ENCODE measurements at regions not wholly inside any gene's neighbourhood (a gene's known extent, or its start where the extent isn't known, plus 50 kb on each side); places are given as distances from the start of the nearest gene placed in this dataset.
A peak's percentile ranks its signal among the peaks of the same experiment; 100 is the strongest.

DNA sequence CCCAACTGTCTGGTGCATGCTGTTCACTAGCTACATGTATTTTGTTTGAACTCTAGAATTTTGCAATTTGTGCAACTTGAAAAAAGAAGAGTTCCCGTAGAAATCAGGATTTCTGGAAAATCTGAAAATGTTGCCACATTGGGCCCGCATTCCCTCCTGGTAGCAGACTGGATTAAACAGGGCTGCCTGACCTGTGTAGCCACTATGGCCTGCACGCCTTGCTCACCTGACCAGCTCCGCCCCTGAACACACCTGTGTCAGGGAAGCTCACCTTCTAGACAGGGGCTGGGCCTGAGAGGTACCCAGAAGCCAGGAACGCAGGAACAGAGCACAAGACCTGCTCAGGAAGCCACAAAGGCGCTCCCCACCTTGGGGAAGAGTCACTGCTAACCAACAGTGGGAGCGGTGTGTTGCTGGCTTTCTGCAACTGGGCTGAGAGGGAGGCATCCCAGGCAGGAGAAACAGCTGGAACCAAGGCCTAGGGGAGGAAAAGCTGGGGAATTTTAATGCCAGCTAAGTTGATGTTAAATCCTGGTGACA, 106.5 kb downstream of the UQCRFS1 start:
- Histone ChIP-seq H3K4me2 (ENCODE audit: low read length) (no peak overlapping the region), H2AK5ac (ENCODE audit: low read length) (no peak overlapping the region), H4K5ac (ENCODE audit: low read length) (no peak overlapping the region), H3K27ac (ENCODE audit: low read depth, low read length) (no peak overlapping the region), H3K18ac (ENCODE audit: low read length) (no peak overlapping the region), H3K36me3 (ENCODE audit: control insufficient read depth, insufficient read depth, low read length) (no peaks in the 10 kb centered on the region), H3K4me3 (ENCODE audit: low read length) (no peak overlapping the region), H3K4me1 (ENCODE audit: control insufficient read depth, low read depth, low read length) (no peaks in the 10 kb centered on the region), H2BK5ac (ENCODE audit: low read length) (no peak overlapping the region), H4K8ac (ENCODE audit: low read depth, low read length) (no peak overlapping the region), H3K79me1 (ENCODE audit: low read length) (no peaks in the 10 kb centered on the region), H3K23ac (ENCODE audit: low read length) (no peak overlapping the region), H2BK120ac (ENCODE audit: low read depth, low read length) (no peak overlapping the region), H2BK15ac (replicated peaks; ENCODE audit: low read depth) (no peak overlapping the region), H3K9ac (ENCODE audit: low read length) (no peak overlapping the region), H3K79me2 (ENCODE audit: control insufficient read depth, insufficient read depth, low read length) (no peaks in the 10 kb centered on the region), H3K27me3 (ENCODE audit: insufficient read depth, low read length, poor library complexity) (no peaks in the 10 kb centered on the region), H3K56ac (ENCODE audit: low read length) (no peak overlapping the region), H3K4ac (ENCODE audit: low read depth, low read length) (no peak overlapping the region)
- WGBS (ENCODE audit: extremely low coverage, insufficient coverage, low lambda C conversion rate) = no CpG with 5 or more reads among the region's 7 CpGs
- DNase-seq = no peak

DNA sequence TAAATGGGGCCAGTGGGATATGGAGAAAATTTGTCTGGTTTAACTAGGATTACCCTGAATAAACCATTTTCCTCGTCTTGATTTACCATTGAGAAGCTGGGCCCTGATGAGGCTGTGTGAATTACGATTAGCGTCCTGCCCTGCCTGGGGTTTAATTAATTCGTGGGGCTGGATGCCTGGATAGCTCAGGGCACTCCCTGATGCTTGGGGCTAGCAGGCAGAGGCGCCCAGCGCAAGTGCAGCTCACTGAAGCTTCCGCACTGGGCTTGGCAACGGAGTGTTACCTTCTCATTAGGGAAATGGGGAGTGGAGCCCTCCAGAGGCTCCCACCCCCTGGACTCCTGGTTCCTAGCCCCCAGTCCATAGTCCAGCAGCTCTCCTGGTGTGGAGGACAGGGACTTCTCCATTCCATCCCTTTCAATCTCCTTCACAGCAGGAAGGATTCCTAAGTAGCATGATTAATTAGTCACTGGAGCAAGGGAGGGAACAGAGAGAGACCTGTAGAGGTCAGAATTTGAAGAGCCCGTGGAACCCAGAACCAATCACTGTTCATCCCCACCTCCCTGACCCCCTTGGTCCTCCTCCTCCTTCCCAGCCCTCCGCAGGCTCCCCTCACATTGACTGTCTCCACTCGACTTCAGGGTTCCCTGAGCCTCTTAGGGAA, 107.2 kb downstream of the UQCRFS1 start:
- WGBS (ENCODE audit: extremely low coverage, insufficient coverage, low lambda C conversion rate) = no CpG with 5 or more reads among the region's 11 CpGs
- Histone ChIP-seq H3K79me1 (ENCODE audit: low read length) (no peaks in the 10 kb centered on the region), H3K27me3 (ENCODE audit: insufficient read depth, low read length, poor library complexity) (no peaks in the 10 kb centered on the region), H3K56ac (ENCODE audit: low read length) (no peak overlapping the region), H2BK5ac (ENCODE audit: low read length) (no peak overlapping the region), H3K4me3 (ENCODE audit: low read length) (no peak overlapping the region), H2BK15ac (replicated peaks; ENCODE audit: low read depth) (no peak overlapping the region), H3K79me2 (ENCODE audit: control insufficient read depth, insufficient read depth, low read length) (no peaks in the 10 kb centered on the region), H2BK120ac (ENCODE audit: low read depth, low read length) (no peak overlapping the region), H3K18ac (ENCODE audit: low read length) (no peak overlapping the region), H3K36me3 (ENCODE audit: control insufficient read depth, insufficient read depth, low read length) (no peaks in the 10 kb centered on the region), H3K4me1 (ENCODE audit: control insufficient read depth, low read depth, low read length) (no peaks in the 10 kb centered on the region), H3K4ac (ENCODE audit: low read depth, low read length) (no peak overlapping the region), H3K27ac (ENCODE audit: low read depth, low read length) (no peak overlapping the region), H4K5ac (ENCODE audit: low read length) (no peak overlapping the region), H2AK5ac (ENCODE audit: low read length) (no peak overlapping the region), H3K9ac (ENCODE audit: low read length) (no peak overlapping the region), H3K4me2 (ENCODE audit: low read length) (no peak overlapping the region), H4K8ac (ENCODE audit: low read depth, low read length) (no peak overlapping the region), H3K23ac (ENCODE audit: low read length) (no peak overlapping the region)
- DNase-seq = peak; percentile 21

DNA sequence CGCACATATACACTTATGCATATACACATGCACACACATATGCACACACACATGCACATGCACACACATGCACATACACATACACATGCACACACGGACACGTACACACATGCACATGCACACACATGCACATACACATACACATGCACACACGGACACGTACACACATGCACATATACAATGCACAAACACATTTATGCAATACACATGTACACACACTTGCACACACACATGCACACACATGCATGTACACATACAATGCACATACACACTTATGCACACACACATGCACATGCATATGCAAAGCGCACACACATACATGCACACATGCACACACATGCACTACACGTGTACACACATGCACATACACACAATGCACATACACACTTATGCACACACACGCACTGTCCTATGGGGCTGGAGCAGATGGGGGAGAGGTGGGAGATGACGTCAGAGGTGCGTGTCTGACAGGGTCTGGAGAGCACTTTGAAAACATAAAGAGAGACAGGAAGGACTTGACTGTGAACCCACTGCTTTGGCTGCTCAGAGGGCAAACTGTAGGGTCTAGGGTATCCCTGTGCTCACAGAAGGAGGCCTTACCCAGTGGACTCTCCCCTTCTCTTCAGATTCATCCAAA, 108.2 kb downstream of the UQCRFS1 start:
- H3K18ac ChIP-seq (ENCODE audit: low read length) = no peak overlapping the region

DNA sequence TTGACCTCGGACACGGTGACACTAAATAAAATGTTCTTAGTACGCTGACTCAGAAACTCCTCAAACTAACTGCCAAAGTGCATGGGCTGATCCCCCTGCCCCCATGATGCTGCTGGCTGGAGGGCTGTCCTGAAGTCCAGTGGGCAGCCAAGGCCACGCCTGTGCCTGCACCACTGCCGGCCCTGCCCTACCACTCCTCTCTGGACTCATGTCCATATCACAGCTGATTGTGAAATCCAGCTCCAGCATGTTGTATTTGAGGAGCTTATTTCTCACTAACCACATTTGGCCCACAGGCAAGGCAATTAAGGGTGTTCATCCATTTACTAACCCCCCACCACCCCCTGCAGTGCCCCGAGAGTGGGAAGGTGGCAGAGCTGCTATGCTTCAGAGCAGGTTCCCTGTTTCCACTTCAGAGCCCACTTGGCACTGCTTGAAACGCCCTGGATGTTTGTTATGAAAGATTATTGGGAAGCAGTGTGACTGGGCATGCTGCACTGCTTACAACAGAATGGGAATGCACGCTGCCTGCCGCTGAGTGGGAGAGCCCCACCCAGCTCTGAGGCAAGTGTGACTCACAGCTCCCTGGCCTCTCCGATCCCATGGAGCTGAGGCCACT, 114.0 kb downstream of the UQCRFS1 start:
- Histone ChIP-seq H2BK120ac (ENCODE audit: low read depth, low read length) (no peak overlapping the region), H4K5ac (ENCODE audit: low read length) (no peak overlapping the region), H3K27ac (ENCODE audit: low read depth, low read length) (no peak overlapping the region), H3K18ac (ENCODE audit: low read length) (no peak overlapping the region), H3K4ac (ENCODE audit: low read depth, low read length) (no peak overlapping the region), H3K4me3 (ENCODE audit: low read length) (no peak overlapping the region), H3K27me3 (ENCODE audit: insufficient read depth, low read length, poor library complexity) (no peaks in the 10 kb centered on the region), H4K8ac (ENCODE audit: low read depth, low read length) (no peak overlapping the region), H3K56ac (ENCODE audit: low read length) (no peak overlapping the region), H3K79me1 (ENCODE audit: low read length) (no peaks in the 10 kb centered on the region), H2BK5ac (ENCODE audit: low read length) (no peak overlapping the region), H3K4me1 (ENCODE audit: control insufficient read depth, low read depth, low read length) (no peaks in the 10 kb centered on the region), H3K36me3 (ENCODE audit: control insufficient read depth, insufficient read depth, low read length) (no peaks in the 10 kb centered on the region), H3K79me2 (ENCODE audit: control insufficient read depth, insufficient read depth, low read length) (no peaks in the 10 kb centered on the region), H3K23ac (ENCODE audit: low read length) (no peak overlapping the region), H2AK5ac (ENCODE audit: low read length) (no peak overlapping the region), H3K9ac (ENCODE audit: low read length) (no peak overlapping the region), H2BK15ac (replicated peaks; ENCODE audit: low read depth) (no peak overlapping the region), H3K4me2 (ENCODE audit: low read length) (no peak overlapping the region)
- WGBS (ENCODE audit: extremely low coverage, insufficient coverage, low lambda C conversion rate) = no CpG with 5 or more reads among the region's 10 CpGs
- no peak for DNase-seq

More for the DNA sequence above, 108.2 kb downstream of the UQCRFS1 start:
- Histone ChIP-seq H4K8ac (ENCODE audit: low read depth, low read length) (no peak overlapping the region), H3K27ac (ENCODE audit: low read depth, low read length) (no peak overlapping the region), H3K4me2 (ENCODE audit: low read length) (no peak overlapping the region), H3K4ac (ENCODE audit: low read depth, low read length) (no peak overlapping the region), H2BK120ac (ENCODE audit: low read depth, low read length) (no peak overlapping the region), H2BK15ac (replicated peaks; ENCODE audit: low read depth) (no peak overlapping the region), H3K9ac (ENCODE audit: low read length) (no peak overlapping the region), H2AK5ac (ENCODE audit: low read length) (no peak overlapping the region), H3K27me3 (ENCODE audit: insufficient read depth, low read length, poor library complexity) (no peaks in the 10 kb centered on the region), H3K56ac (ENCODE audit: low read length) (no peak overlapping the region), H4K5ac (ENCODE audit: low read length) (no peak overlapping the region), H3K36me3 (ENCODE audit: control insufficient read depth, insufficient read depth, low read length) (no peaks in the 10 kb centered on the region), H3K4me3 (ENCODE audit: low read length) (no peak overlapping the region), H2BK5ac (ENCODE audit: low read length) (no peak overlapping the region), H3K4me1 (ENCODE audit: control insufficient read depth, low read depth, low read length) (no peaks in the 10 kb centered on the region), H3K79me1 (ENCODE audit: low read length) (no peaks in the 10 kb centered on the region), H3K79me2 (ENCODE audit: control insufficient read depth, insufficient read depth, low read length) (no peaks in the 10 kb centered on the region), H3K23ac (ENCODE audit: low read length) (no peak overlapping the region)
- no peak for DNase-seq
- WGBS (ENCODE audit: extremely low coverage, insufficient coverage, low lambda C conversion rate) = no CpG with 5 or more reads among the region's 10 CpGs

- no peak overlapping the region for H4K5ac ChIP-seq (ENCODE audit: low read length)
- H3K79me2 ChIP-seq (ENCODE audit: control insufficient read depth, insufficient read depth, low read length) = no peaks in the 10 kb centered on the region
- no peak overlapping the region for H3K27ac ChIP-seq (ENCODE audit: low read depth, low read length)
- H3K4me1 ChIP-seq (ENCODE audit: control insufficient read depth, low read depth, low read length) = no peaks in the 10 kb centered on the region
- no peak for DNase-seq
- no peak overlapping the region for H3K18ac ChIP-seq (ENCODE audit: low read length)
- no peak overlapping the region for H2BK120ac ChIP-seq (ENCODE audit: low read depth, low read length)
- no peak overlapping the region for H3K4me3 ChIP-seq (ENCODE audit: low read length)
- H2AK5ac ChIP-seq (ENCODE audit: low read length) = no peak overlapping the region
- WGBS (ENCODE audit: extremely low coverage, insufficient coverage, low lambda C conversion rate) = no CpG with 5 or more reads among the region's 8 CpGs
- no peak overlapping the region for H3K4ac ChIP-seq (ENCODE audit: low read depth, low read length)
- H3K27me3 ChIP-seq (ENCODE audit: insufficient read depth, low read length, poor library complexity) = no peaks in the 10 kb centered on the region
- H3K23ac ChIP-seq (ENCODE audit: low read length) = no peak overlapping the region
- H3K4me2 ChIP-seq (ENCODE audit: low read length) = no peak overlapping the region
- H4K8ac ChIP-seq (ENCODE audit: low read depth, low read length) = no peak overlapping the region
- no peak overlapping the region for H3K56ac ChIP-seq (ENCODE audit: low read length)
- H3K36me3 ChIP-seq (ENCODE audit: control insufficient read depth, insufficient read depth, low read length) = no peaks in the 10 kb centered on the region
- no peaks in the 10 kb centered on the region for H3K79me1 ChIP-seq (ENCODE audit: low read length)
- H2BK15ac ChIP-seq (replicated peaks; ENCODE audit: low read depth) = no peak overlapping the region
- no peak overlapping the region for H3K9ac ChIP-seq (ENCODE audit: low read length)
- H2BK5ac ChIP-seq (ENCODE audit: low read length) = no peak overlapping the region
Observed at GRCh38 chr19:29098091-29098490, 114.9 kb downstream of the UQCRFS1 start.

All from mesendoderm (in vitro differentiated cells).